Endothelial cell of umbilical vein (primary cell): ENCODE measurements at regions not wholly inside any gene's neighbourhood (a gene's known extent, or its start where the extent isn't known, plus 50 kb on each side); places are given as distances from the start of the nearest gene placed in this dataset.

Source experiments
- BruUV-seq: library from RNA; stranded (reverse); fragments of 400-500 nt; replicated peaks from 2 replicates; lab custom pipeline; 2021; lab: Mats Ljungman, UMichigan
- CTCF ChIA-PET: fragments of 300-600, 350-600 bp; sonication (Branson Sonifier 250); formaldehyde crosslinking; loops from one replicate; lab custom pipeline; 2021; ENCODE audit warnings: antibody characterized with exemption, inconsistent platforms; lab: Charles Lee
- POLR2A ChIA-PET: fragments of 300-600, 350-600 bp; sonication (Branson Sonifier 250); formaldehyde crosslinking; loops from one replicate; lab custom pipeline; 2021; ENCODE audit warnings: antibody characterized with exemption, inconsistent platforms; lab: Charles Lee
- DNase-seq: peaks from one replicate; pipeline ENCODE4 v3.0.0-alpha.2; 2011; ENCODE audit warnings: low read depth, low spot score
- FAIRE-seq: peaks from 2 replicates; lab custom pipeline; 2011; peaks lifted over from hg19 to GRCh38; lab: Jason Lieb, UNC
- H2AFZ ChIP-seq: 2 replicates; pipeline ENCODE4 v1.6.0; 2012; ENCODE audit warnings: low read depth, low read length, control low read depth, inconsistent platforms
- H3K27ac ChIP-seq: 2 replicates; pipeline ENCODE4 v1.5.1; 2011; ENCODE audit warnings: low read depth, mild to moderate bottlenecking, control low read depth, low read length, moderate library complexity; ENCODE audit not compliant: insufficient read depth
- H3K27me3 ChIP-seq, 2 experiments: 2 replicates each; pipeline versions ENCODE4 v1.6.0 to v1.6.1; 2011; ENCODE audit warnings: low read length in 2 of 2, mixed read lengths in 1 of 2; ENCODE audit not compliant: control insufficient read depth in 2 of 2, insufficient read depth in 2 of 2
- H3K36me3 ChIP-seq, 2 experiments: 2 replicates in 1 of 2; 3 replicates in 1 of 2; pipeline ENCODE4 v1.5.1; 2011; ENCODE audit warnings: low read length in 2 of 2, mild to moderate bottlenecking in 1 of 2, moderate library complexity in 1 of 2; ENCODE audit not compliant: control insufficient read depth in 2 of 2, insufficient read depth in 2 of 2; ENCODE audit errors: extremely low read depth in 1 of 2
- H3K4me1 ChIP-seq: 3 replicates; pipeline ENCODE4 v1.5.1; 2011; ENCODE audit warnings: mild to moderate bottlenecking, low read length; ENCODE audit not compliant: control insufficient read depth, insufficient read depth; ENCODE audit errors: extremely low read depth
- H3K4me2 ChIP-seq: 2 replicates; pipeline ENCODE4 v1.6.1; 2011; ENCODE audit warnings: low read length, control low read depth, mixed read lengths; ENCODE audit not compliant: insufficient read depth
- H3K4me3 ChIP-seq, 3 experiments: fragments of 200-600 bp in 1 of 3; sonication (generic), shearing (Covaris generic) in 1 of 3; replicated peaks in 1 of 3; 2 replicates each; pipeline ENCODE4 v1.5.1; 2011 to 2016; ENCODE audit warnings: control low read depth in 3 of 3, low read length in 3 of 3, mild to moderate bottlenecking in 2 of 3, inconsistent platforms in 1 of 3, low read depth in 1 of 3, moderate library complexity in 1 of 3; ENCODE audit not compliant: insufficient read depth in 1 of 3
- H3K79me2 ChIP-seq: 2 replicates; pipeline ENCODE4 v1.6.0; 2012; ENCODE audit warnings: low read length, inconsistent platforms; ENCODE audit not compliant: control insufficient read depth, insufficient read depth
- H3K9ac ChIP-seq: replicated peaks from 2 replicates; pipeline ENCODE3; 2011; ENCODE audit warnings: low read length, control low read depth; ENCODE audit not compliant: insufficient read depth; ENCODE audit errors: extremely low read depth
- H3K9me1 ChIP-seq: replicated peaks from 3 replicates; pipeline ENCODE4 v1.6.0; 2011; ENCODE audit warnings: mild to moderate bottlenecking, low read length; ENCODE audit not compliant: control insufficient read depth, insufficient read depth; ENCODE audit errors: extremely low read depth
- H3K9me3 ChIP-seq: replicated peaks from 2 replicates; pipeline ENCODE4 v1.5.1; 2012; ENCODE audit warnings: low read length, inconsistent platforms; ENCODE audit not compliant: control insufficient read depth, insufficient read depth
- H4K20me1 ChIP-seq: replicated peaks from 2 replicates; pipeline ENCODE3; 2011; ENCODE audit warnings: mild to moderate bottlenecking, low read length; ENCODE audit not compliant: control insufficient read depth, insufficient read depth; ENCODE audit errors: extremely low read depth
- CTCF ChIP-seq, 2 donors: IDR thresholded peaks; 1 replicate in 1 of 2; 2 replicates in 1 of 2; pipeline ENCODE4 v1.5.1; 2011; ENCODE audit warnings: low read length in 2 of 2, mild to moderate bottlenecking in 2 of 2, moderate library complexity in 2 of 2, control low read depth in 1 of 2, inconsistent platforms in 1 of 2, low read depth in 1 of 2; ENCODE audit not compliant: insufficient read depth in 1 of 2; ENCODE audit errors: extremely low read depth in 1 of 2
- EZH2 ChIP-seq: IDR thresholded peaks from 2 replicates; pipeline ENCODE4 v1.6.1; 2012; ENCODE audit warnings: borderline replicate concordance, low read depth, mild to moderate bottlenecking, moderate library complexity, low read length, inconsistent platforms; ENCODE audit not compliant: severe bottlenecking
- FOS ChIP-seq: IDR thresholded peaks from 2 replicates; pipeline ENCODE4 v1.6.1; 2011; ENCODE audit warnings: mild to moderate bottlenecking, low read length, moderate library complexity, borderline replicate concordance; ENCODE audit not compliant: insufficient read depth
- GATA2 ChIP-seq: IDR thresholded peaks from 2 replicates; pipeline ENCODE4 v1.7.0; 2011; ENCODE audit warnings: low read depth, mild to moderate bottlenecking, moderate library complexity, mixed read lengths, low read length; ENCODE audit not compliant: insufficient read length, insufficient read depth
- JUN ChIP-seq: IDR thresholded peaks from 2 replicates; pipeline ENCODE4 v1.6.1; 2011; ENCODE audit warnings: borderline replicate concordance, low read depth; ENCODE audit not compliant: insufficient read length, insufficient read depth
- MAX ChIP-seq: IDR thresholded peaks from 2 replicates; pipeline ENCODE4 v1.6.1; 2011; ENCODE audit not compliant: insufficient read depth, insufficient read length
- MYC ChIP-seq: IDR thresholded peaks from one replicate; pipeline ENCODE4 v1.6.1; 2011; ENCODE audit warnings: mild to moderate bottlenecking, low read depth, low read length
- POLR2A ChIP-seq: IDR thresholded peaks from 2 replicates; pipeline ENCODE4 v1.6.1; 2012; ENCODE audit warnings: low read depth, mild to moderate bottlenecking, control low read depth, low read length
- POLR2AphosphoS5 ChIP-seq: IDR thresholded peaks from 2 replicates; pipeline ENCODE4 v1.6.1; 2012; ENCODE audit warnings: low read depth, mild to moderate bottlenecking, control low read depth, low read length, moderate library complexity; ENCODE audit not compliant: insufficient read depth
- dilution Hi-C: fragments of 300-500 bp; cut with MboI; formaldehyde crosslinking; loops from one replicate; pipeline ENCODE4 v1.15.0; 2019; ENCODE audit warnings: low sequenced_read_pairs; ENCODE audit not compliant: extremely low pct_ligation_motif_present
- intact Hi-C: fragments of 100-400 bp; cut with micrococcal nuclease; formaldehyde crosslinking; loops from one replicate; pipeline ENCODE4 v1.10.0; 2022

- Histone ChIP-seq H2AFZ (no peak overlapping the region), H3K27me3 (no peaks in the 10 kb centered on the region), H3K27ac (no peak overlapping the region), H3K4me3 (no peak overlapping the region), H3K9ac (no peak overlapping the region), H3K79me2 (no peaks in the 10 kb centered on the region), H3K4me2 (no peak overlapping the region), H4K20me1 (no peaks in the 10 kb centered on the region), H3K4me1 (no peaks in the 10 kb centered on the region), H3K36me3 (no peaks in the 10 kb centered on the region), H3K9me3 (no peaks in the 10 kb centered on the region), H3K9me1 (no peaks in the 10 kb centered on the region)
- DNase-seq (no peak), FAIRE-seq (no peak)
- ChIA-PET CTCF (no interaction called here), POLR2A (no interaction called here)
- intact Hi-C loops = no loop called here
- BruUV-seq = no TSS peak
- TF ChIP-seq EZH2 = no peak
- no peak for TF ChIP-seq GATA2
- no peak for TF ChIP-seq CTCF (IDR thresholded peaks at IDR 0.05; ENCODE audit: extremely low read depth in 1 of 2, insufficient read depth in 1 of 2, low read depth in 1 of 2, low read length in 2 of 2)
- no peak for TF ChIP-seq POLR2A
- no peak for TF ChIP-seq FOS
- no peak for TF ChIP-seq MYC
- TF ChIP-seq JUN = no peak
- no peak for TF ChIP-seq MAX
- no peak for TF ChIP-seq POLR2AphosphoS5
- dilution Hi-C loops = no loop called here
These were observed 151.0 kb upstream of the RAB4A start for GRCh38 chr1:229119876-229120275.
